Activated CD8-positive, alpha-beta T cell treated with anti-CD3 and anti-CD28 coated beads for 36 hours (primary cell): ENCODE measurements at regions not wholly inside any gene's neighbourhood (a gene's known extent, or its start where the extent isn't known, plus 50 kb on each side); places are given as distances from the start of the nearest gene placed in this dataset.

Experiments used
- ATAC-seq: fragments of 200-7000 bp; cut with Tn5 transposase; one replicate; pipeline ENCODE4 v1.10.0; 2021; ENCODE audit warnings: mild to moderate bottlenecking, moderate library complexity
- CTCF ChIA-PET: fragments of 350-600 bp; sonication (Branson Sonifier 250); formaldehyde crosslinking; loops from one replicate; lab custom pipeline; 2021; ENCODE audit warnings: antibody characterized with exemption; lab: Charles Lee
- POLR2A ChIA-PET: fragments of 350-600 bp; sonication (Branson Sonifier 250); formaldehyde crosslinking; loops from one replicate; lab custom pipeline; 2021; ENCODE audit warnings: antibody characterized with exemption; lab: Charles Lee
- DNase-seq: peaks from one replicate; pipeline ENCODE4 v3.0.0-alpha.2; 2020
- H3K27ac Mint-ChIP-seq: one replicate; pipeline ENCODE4 v1.8.0; 2021; ENCODE audit warnings: mild to moderate bottlenecking, mixed read lengths
- H3K27me3 Mint-ChIP-seq: one replicate; pipeline ENCODE4 v1.8.0; 2021; ENCODE audit warnings: mixed read lengths
- H3K36me3 Mint-ChIP-seq: one replicate; pipeline ENCODE4 v1.8.0; 2021; ENCODE audit warnings: low read depth, mixed read lengths
- H3K4me1 Mint-ChIP-seq: one replicate; pipeline ENCODE4 v1.8.0; 2021; ENCODE audit warnings: low read depth, mixed read lengths
- H3K4me3 Mint-ChIP-seq: one replicate; pipeline ENCODE4 v1.8.0; 2021; ENCODE audit warnings: mild to moderate bottlenecking, moderate library complexity, mixed read lengths
- H3K9me3 Mint-ChIP-seq: one replicate; pipeline ENCODE4 v1.8.0; 2021; ENCODE audit warnings: mixed read lengths
- CTCF ChIP-seq: fragments of 200-600 bp; IDR thresholded peaks from one replicate; pipeline ENCODE4 v1.8.0; 2022; ENCODE audit warnings: antibody characterized with exemption, mild to moderate bottlenecking
- intact Hi-C: fragments of 100-400 bp; cut with micrococcal nuclease; formaldehyde crosslinking; loops from one replicate; pipeline ENCODE4 v1.10.0; 2022

- POLR2A ChIA-PET: no interaction called here
- ATAC-seq: no peak
- Mint-ChIP-seq H3K27me3 (peaks cover 2% of the 10 kb centered on the region), H3K9me3 (no peaks in the 10 kb centered on the region), H3K4me3 (no peak overlapping the region), H3K27ac (no peak overlapping the region), H3K4me1 (no peaks in the 10 kb centered on the region), H3K36me3 (no peaks in the 10 kb centered on the region)
- CTCF ChIA-PET: interaction anchor here (1.5 kb wide), 1 partner anchor 9 kb away, joined by 4 read pairs; no protein-coding TSS in a partner anchor
- TF ChIP-seq CTCF: no peak
- intact Hi-C loops: no loop called here
- no peak for DNase-seq
These were observed 407.2 kb upstream of the LMCD1 start for GRCh38 chr3:8094415-8094814.

GRCh38 chr3:8095724-8096123 lies 405.9 kb upstream of the LMCD1 start:
- Mint-ChIP-seq H3K27me3 (no peaks in the 10 kb centered on the region), H3K27ac (no peak overlapping the region), H3K4me1 (no peaks in the 10 kb centered on the region), H3K36me3 (no peaks in the 10 kb centered on the region), H3K4me3 (no peak overlapping the region), H3K9me3 (no peaks in the 10 kb centered on the region)
- CTCF ChIA-PET: interaction anchor here (1.5 kb wide), 1 partner anchor 10 kb away, joined by 4 read pairs; no protein-coding TSS in a partner anchor
- no peak for TF ChIP-seq CTCF
- no peak for DNase-seq
- ATAC-seq: no peak
- POLR2A ChIA-PET: no interaction called here
- intact Hi-C loops: no loop called here

DNA sequence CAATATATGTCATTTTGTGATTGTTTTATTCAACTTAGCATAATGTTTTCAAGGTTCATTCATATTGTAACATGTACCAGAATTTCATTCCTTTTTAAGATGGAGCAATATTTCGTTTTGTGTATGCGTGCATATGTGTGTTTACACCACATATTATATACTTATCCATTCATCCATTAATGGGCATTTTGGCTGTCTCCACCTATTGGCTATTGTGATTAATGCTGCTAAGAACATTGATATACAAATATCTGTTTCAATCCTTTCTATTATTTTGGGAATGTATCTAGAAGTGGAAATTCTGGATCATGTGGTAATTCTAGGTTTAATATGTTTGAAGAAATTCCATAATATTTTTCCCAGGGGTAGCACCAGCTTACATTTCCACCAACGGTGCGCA lies 403.9 kb upstream of the LMCD1 start:
- ATAC-seq (no peak), DNase-seq (no peak)
- H3K36me3 Mint-ChIP-seq: no peaks in the 10 kb centered on the region
- no peaks in the 10 kb centered on the region for H3K4me1 Mint-ChIP-seq
- intact Hi-C loops: no loop called here
- CTCF ChIA-PET: no interaction called here
- H3K27me3 Mint-ChIP-seq: no peaks in the 10 kb centered on the region
- POLR2A ChIA-PET: no interaction called here
- H3K27ac Mint-ChIP-seq: no peak overlapping the region
- H3K9me3 Mint-ChIP-seq: no peaks in the 10 kb centered on the region
- TF ChIP-seq CTCF: no peak
- no peak overlapping the region for H3K4me3 Mint-ChIP-seq

GRCh38 chr3:8103954-8104353 lies 397.7 kb upstream of the LMCD1 start:
- ATAC-seq (no peak), DNase-seq (no peak)
- Mint-ChIP-seq H3K4me3 (no peak overlapping the region), H3K27me3 (no peaks in the 10 kb centered on the region), H3K36me3 (no peaks in the 10 kb centered on the region), H3K9me3 (no peaks in the 10 kb centered on the region), H3K4me1 (no peaks in the 10 kb centered on the region), H3K27ac (no peak overlapping the region)
- intact Hi-C loops: no loop called here
- no peak for TF ChIP-seq CTCF
- ChIA-PET POLR2A (interaction anchor here (0.6 kb wide), 1 partner anchor 331 kb away, joined by 3 read pairs; no protein-coding TSS in a partner anchor), CTCF (no interaction called here)

GRCh38 chr3:8106921-8107320 lies 394.7 kb upstream of the LMCD1 start:
- CTCF ChIA-PET: no interaction called here
- POLR2A ChIA-PET: no interaction called here
- no peak for DNase-seq
- no peaks in the 10 kb centered on the region for H3K36me3 Mint-ChIP-seq
- peaks cover 1% of the 10 kb centered on the region for H3K4me1 Mint-ChIP-seq
- intact Hi-C loops: no loop called here
- no peak for TF ChIP-seq CTCF
- H3K9me3 Mint-ChIP-seq: no peaks in the 10 kb centered on the region
- no peaks in the 10 kb centered on the region for H3K27me3 Mint-ChIP-seq
- no peak for ATAC-seq
- no peak overlapping the region for H3K27ac Mint-ChIP-seq
- H3K4me3 Mint-ChIP-seq: no peak overlapping the region
